A172 (cell line): ENCODE measurements at regions not wholly inside any gene's neighbourhood (a gene's known extent, or its start where the extent isn't known, plus 50 kb on each side); places are given as distances from the start of the nearest gene placed in this dataset.
A peak's percentile ranks its signal among the peaks of the same experiment; 100 is the strongest.

Source experiments
- DNase-seq: peaks from one replicate; pipeline ENCODE4 v3.0.0-alpha.2; 2015; ENCODE audit warnings: low spot score

- no peak for DNase-seq
Observed at GRCh38 chr4:32030406-32030805, 1310.2 kb downstream of the PCDH7 start.

- DNase-seq = no peak
Observed at GRCh38 chr4:32031026-32031425, 1310.9 kb downstream of the PCDH7 start.

DNA sequence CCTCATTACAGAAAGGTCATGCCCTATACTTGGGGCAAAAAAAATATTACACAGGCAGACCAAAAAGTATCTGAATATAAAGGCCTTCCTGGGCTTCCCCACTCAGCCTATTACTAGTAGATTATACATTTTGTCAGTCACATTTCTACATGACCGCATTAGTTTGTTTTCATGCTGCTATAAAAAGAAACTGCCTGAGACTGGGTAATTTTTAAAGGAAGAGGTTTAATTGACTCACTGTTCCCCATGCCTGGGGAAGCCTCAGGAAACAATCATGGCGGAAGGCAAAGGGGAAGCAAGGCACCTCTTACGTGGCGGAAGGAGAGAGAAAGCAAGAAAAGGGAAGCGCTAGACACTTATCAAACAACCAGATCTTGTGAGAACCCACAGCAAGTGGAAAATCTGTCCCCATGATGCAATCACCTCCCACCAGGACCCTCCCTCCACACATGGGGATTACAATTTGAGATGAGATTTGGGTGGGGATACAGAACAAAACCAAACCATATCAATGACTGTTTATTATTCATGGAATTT, 1312.0 kb downstream of the PCDH7 start:
- DNase-seq = no peak

DNA sequence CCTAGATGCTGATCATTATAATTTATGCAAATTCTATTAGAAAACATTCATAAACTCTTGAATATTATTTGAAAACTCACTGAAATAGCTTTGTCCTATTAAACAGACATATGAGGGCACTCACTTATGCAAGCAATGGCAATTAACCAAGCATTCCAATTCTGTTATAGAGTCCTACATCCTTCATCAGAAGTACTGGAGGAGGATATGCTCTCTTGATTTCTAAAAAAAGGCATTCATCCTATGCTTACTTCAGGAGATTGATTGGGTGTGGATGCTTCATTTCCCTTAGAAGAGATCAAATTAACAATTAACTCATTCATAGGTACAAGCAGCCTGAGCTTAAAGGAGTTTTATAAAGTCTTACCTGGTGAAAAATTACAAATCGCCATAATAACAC, 1317.2 kb downstream of the PCDH7 start:
- DNase-seq = no peak

DNA sequence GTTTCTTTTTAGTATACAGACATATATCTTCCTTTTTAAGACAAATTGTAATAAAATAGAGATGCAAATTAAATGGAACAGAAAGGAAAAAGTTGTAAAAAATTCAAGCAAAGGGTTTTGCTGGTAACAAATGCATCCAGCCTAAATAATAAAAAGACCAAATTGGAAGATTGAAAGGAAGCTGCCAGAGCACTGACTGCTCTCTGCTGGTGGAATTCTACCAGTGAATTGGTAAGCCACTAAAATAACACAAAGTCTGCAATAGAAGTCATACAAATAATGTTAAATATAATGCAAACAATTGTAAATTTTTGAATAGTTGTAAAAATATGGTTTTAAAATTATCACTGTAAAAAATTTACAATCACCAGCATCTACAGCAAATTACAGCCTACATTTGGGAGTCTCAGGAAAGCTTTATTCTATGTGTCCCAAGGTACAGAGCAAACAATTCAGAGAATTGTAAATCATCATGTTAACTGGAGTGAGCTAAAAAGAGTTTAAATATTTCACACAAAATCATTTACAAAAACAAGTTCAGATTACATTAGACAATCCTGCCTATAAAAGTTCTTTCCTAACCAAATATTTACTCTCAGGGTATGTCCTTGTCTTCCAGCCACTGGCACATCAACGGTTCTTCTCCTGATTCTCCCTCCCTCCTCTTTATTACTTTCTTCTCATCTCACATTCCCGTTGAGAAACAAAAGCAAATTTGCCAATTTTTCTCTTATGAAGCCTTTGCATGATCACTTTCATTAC, 1322.5 kb downstream of the PCDH7 start:
- DNase-seq = no peak

- no peak for DNase-seq
Observed at GRCh38 chr4:32043248-32043633, 1323.1 kb downstream of the PCDH7 start.

- DNase-seq = no peak
Observed at GRCh38 chr4:32061916-32062315, 1341.7 kb downstream of the PCDH7 start.

DNA sequence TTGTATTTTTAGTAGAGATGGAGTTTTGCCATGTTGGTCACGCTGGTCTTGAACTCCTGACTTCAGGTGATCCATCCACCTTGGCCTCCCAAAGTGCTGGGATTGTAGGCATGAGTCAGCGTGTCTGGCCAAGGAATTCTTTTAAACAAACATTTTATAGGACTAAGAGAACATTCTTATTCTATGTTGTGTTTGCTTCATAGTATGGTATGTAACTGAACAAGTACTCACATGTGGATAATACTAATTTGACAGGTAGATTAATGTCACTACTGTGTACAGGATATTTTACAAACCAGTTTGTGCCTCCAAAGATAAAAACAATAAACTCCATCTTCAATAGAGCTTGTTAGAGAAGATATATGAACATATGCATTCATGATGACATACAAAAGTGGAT, 1353.4 kb downstream of the PCDH7 start:
- no peak for DNase-seq

DNA sequence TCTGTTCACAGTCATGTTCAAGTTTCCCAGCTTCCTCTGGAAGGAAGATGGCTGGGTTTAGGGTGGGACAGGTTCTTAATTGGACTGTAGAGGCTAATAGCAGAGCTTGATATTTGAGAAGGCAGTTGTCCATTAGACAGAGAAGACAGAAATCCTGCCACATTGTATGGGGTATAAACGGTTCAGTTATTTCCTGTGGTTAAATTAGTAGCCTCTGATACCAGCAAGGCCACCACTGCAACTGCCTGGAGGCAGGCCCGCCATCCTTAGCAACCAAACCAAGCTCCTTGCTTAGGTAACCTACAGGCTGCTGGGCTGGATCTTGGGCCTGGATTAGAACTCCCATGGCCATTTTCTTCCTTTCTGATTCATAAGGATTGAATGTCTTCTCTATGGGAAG, 1367.0 kb downstream of the PCDH7 start:
- no peak for DNase-seq

DNA sequence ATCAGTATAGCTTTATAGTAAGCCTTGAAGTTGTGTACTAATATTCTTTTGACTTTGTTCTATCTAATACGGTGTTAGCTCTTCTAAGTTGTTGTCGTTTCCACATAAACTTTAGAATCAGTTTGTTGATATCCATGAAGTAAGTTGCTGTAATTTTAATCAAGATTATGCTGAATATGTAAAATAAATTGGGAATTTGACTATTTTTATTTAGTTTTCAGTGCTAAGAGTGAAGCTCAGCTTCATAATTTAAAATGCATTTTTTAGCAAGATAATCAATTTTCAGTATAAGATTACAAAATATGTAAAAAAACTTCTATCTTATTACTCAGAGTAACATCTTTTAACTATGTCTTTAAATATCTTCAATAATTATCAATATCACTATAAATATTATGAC, 1374.8 kb downstream of the PCDH7 start:
- DNase-seq = no peak

DNA sequence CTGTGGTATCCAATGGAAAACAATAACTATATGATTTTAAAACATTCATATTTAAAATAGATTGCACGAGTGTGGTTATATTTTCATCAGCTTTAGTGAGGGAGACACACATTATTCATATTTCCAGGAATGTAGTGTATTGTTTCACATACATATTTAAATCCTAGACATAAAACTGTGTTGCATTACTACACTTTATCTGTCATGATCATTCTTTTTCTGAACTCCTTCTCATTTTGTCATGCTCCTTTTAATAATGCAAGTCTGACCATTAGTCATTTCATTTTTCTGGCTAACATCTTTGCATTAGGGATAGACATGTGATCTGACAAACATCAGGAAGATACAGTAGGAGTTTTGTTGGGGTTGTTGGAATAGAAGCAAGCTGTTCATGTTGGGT, 1382.7 kb downstream of the PCDH7 start:
- DNase-seq = no peak

DNA sequence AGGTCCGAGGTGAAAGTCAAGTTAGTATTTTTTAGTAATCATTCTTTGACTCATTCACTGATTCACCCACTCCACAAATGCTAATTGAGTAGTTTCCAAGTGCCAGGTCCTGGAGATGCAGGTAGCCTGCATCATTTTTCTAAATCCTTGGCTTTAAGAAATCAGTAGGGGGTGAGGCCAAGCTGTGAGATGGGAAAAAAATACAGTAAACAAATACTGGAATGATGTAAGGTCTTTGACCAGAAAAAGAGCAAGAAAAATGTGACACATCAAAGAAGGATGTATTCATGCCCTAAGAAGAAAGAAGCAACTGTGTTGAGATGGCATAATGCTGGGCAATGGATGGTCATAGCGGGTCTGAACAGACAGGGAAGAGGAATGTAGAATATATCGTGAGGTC, 1386.6 kb downstream of the PCDH7 start:
- DNase-seq = no peak

- no peak for DNase-seq
Observed at GRCh38 chr4:32112891-32113290, 1392.7 kb downstream of the PCDH7 start.

DNA sequence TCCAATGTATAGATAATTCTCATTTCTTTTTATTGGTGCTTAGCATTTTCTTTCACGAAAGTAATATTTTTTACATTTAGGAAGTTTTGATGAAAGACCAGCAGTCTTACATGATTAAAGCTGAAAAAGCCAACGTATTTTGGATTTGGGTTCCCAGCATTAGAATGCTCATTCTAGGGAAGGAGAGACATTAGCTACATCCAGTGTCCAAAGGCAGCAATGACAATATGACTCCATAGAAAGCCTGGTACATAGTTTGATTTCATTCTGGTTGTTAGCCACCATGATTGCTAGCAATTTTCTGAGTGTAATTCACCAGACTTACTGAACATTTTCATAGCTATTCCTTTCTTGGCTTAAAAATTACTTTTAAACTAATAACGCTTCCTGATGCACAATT, 1397.5 kb downstream of the PCDH7 start:
- DNase-seq = no peak

- DNase-seq = no peak
Observed at GRCh38 chr4:32119907-32120306, 1399.7 kb downstream of the PCDH7 start.

- DNase-seq = no peak
Observed at GRCh38 chr4:32128549-32128948, 1408.4 kb downstream of the PCDH7 start.

DNA sequence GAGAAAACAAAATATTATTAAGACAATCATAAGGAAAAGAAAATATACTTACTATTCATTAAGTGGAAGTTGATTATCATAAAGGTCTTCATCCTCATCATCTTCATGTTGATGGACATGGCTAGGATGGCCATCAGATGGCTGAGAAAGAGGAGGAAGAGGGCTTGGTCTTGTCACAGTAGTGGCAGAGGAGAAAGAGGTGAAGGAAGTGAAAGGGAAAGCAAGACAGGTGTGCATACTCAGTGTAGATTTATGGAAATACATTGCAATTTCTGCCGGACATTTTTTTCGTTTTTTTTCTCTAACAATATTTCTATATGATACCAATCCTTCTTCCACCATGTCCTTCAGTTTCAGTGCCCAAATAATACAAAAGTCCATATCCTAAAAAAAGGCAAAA, 1409.8 kb downstream of the PCDH7 start:
- no peak for DNase-seq

DNA sequence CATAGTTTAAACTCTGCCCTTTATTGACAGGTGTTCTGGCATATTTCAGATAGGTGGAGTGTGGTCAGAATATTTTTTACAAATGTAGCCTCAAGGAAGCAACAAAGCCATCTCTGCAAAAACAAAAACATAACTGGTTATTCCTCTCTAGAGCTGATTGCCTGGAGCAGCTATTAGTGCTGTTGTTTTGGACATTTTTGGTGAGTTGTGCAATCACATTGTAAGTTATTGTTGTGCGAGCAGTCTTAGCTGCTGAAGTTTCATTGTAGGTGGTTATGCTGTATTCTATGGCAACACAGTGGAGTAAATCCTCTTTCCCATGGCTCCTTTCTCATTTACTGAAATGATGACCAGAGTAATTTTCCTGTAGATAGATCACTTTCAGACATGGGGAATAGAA, 1413.0 kb downstream of the PCDH7 start:
- no peak for DNase-seq

DNA sequence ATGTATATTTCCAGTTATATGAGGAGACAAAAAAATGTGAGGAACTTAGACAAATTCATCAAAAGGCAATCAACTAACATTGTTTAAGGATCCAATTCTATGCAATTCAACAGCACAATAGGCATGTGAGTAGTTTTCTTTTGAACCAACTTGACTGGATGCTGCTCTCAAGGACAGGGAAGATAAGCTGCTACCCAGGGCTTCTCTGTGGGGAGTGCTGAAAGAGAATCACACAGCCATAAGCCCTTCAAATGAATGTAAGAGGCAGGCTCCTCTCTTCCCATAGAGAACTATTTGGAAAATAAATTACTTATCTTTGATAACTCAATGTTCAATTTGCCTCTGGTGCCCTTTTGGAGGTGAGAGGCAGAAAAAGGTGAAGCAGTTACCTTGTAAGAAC, 1413.6 kb downstream of the PCDH7 start:
- no peak for DNase-seq

GRCh38 chr4:32135642-32136041, 1415.5 kb downstream of the PCDH7 start:
- no peak for DNase-seq

GRCh38 chr4:32136081-32136787, 1416.1 kb downstream of the PCDH7 start:
- no peak for DNase-seq

DNA sequence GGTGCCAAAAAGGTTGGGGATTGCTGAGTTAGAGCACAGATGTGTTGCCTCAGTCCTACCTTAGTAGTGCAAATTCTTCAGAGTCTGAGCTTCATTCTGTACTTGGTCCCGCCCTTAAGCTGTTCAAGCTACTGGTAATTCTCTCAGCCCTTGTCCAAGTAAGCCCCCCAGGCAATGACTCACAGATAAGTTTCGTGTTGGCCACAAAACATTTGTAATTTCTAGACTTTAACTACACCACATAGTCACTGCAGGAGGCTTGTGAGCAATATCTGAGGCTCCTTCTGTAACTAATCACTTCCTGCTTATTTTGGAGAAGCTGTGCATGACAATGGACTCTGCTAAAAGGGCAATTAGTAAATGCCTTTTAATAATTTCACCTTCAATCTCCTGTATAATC, 1420.5 kb downstream of the PCDH7 start:
- DNase-seq = peak; percentile 88

DNA sequence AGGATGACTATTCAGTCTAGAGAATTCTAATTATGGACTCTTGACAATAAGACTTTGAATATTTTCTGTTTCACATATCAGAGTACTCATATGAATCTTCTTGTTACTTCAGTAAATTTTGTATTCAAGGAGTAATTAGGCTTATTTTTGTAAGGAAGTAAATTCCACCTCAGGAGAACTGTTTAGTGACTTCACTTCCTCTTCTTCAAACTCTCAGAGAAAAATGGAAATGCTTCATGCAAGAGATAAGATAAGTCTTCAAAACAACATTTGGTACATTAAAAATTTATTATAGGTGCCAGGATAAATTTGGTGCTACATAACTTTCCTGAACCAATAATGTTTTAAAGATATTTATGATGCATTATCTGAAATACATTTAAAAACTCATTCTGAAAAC, 1421.9 kb downstream of the PCDH7 start:
- no peak for DNase-seq
